IPS-NIHi7 (cell line): ENCODE measurements at regions not wholly inside any gene's neighbourhood (a gene's known extent, or its start where the extent isn't known, plus 50 kb on each side); places are given as distances from the start of the nearest gene placed in this dataset.

Experiments
- DNase-seq: peaks from one replicate; pipeline ENCODE4 v3.0.0; 2012; ENCODE audit warnings: mixed read lengths; ENCODE audit errors: extremely low spot score

DNA sequence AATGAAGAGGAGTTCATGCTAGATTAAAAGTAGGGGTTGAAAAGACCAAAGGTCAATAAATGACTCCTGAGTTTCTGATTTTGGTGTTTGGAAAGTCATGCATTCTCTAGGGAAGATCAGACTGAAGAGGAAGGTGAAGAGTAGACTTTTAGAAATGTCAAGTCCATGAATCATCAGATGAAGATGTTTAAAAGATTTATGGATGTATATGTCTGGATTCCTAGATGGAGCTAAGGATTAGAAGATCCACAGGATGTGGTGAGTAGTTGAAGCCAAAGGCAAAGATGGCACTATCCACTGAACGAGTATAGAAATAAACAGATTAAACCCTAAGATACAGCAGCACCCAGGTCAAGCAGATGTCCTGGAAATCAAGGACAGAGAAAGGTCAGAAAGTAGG, 298.5 kb downstream of the GPAM start:
- no peak for DNase-seq

DNA sequence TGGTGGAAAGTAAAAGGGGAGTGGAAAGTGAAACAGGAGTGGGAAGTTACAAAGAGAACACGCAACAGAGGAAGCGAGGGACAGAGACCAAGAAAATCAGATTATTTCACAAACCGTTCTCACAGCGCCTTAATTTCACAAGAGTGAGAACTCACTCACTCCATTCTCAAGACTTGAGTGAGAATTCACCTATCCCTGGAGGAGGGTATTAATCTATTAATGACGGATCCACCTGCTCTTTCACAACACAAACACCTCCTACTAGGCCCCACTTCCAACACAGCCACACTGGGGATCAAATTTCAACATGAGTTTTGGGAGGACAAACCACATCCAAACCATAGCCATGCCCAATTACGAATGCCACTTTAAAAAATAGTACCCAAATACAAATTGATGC, 297.6 kb downstream of the GPAM start:
- no peak for DNase-seq

DNA sequence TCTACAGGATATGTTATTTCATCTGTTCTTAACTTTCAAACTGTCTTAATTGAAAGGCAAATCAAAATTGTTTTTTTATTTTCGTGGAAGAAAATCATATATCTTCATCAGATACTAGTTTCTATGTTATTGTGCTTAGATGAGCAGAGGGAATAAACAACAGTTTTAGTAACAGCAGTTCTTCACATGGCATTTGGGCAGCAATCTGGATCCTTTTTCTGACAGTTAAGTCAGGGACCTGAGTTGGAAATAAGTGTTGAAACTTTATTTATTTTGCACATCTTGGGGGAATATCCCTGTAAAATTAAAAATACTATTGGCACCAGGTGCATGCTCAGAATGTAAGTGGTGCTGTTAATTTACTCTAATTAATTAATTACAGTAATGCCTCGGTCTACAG, 296.3 kb downstream of the GPAM start:
- no peak for DNase-seq

DNA sequence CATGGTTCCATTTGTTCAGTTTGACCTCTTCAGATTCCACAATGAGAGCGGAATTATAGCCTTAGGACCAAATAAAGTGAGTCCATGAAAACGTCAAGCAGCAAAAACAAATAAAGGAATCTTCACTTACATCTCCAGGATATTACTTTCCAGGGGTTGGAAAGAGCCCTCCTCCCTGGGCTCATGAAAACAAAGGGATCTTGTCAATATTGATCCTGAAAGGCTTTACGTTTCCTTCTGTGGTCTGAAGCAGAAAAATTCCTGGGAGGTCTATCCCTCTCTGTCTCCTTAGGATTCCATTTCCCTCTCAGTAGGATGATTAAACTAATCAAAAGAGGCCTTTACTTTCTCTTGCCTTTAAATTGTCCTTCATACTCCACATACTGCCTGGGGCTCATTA, 293.5 kb downstream of the GPAM start:
- DNase-seq, result no peak

DNA sequence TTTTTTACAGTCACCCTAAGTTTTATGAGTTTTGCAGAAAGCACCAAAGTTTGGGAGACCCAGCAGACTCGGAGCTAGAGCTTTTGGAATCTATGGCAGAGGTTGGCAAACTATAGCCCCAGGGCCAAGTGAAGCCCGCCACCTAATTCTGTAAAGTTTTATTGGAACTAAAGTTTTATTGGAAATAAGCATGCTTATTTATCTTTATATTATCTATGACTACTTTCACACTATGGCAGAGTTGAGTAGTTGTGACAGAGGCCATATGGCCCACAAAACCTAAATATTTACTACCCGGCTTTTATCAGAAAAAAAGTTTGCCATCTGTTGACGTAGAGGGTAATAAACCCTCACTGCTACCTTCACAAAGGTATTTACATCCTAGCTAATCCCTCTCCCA, 267.6 kb downstream of the GPAM start:
- DNase-seq, result no peak

DNA sequence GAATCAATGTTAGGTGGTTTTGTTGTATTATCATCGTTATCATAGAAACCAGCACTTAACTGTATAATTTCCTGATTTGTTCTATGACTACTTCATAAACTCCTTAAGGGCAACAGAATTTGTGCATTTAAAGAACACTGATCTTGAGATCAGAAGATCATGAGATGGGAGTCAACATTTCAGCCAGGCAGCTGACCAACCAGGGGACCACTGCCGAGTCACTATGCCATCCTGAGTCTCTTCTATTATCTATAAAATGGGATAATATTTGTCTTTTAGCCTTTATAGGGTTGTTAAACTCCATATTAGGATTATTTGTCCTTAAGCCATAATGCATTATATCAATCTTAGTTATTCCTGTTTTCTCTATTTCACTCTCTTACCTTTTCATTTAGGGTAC, 261.7 kb downstream of the GPAM start:
- DNase-seq, result no peak

DNA sequence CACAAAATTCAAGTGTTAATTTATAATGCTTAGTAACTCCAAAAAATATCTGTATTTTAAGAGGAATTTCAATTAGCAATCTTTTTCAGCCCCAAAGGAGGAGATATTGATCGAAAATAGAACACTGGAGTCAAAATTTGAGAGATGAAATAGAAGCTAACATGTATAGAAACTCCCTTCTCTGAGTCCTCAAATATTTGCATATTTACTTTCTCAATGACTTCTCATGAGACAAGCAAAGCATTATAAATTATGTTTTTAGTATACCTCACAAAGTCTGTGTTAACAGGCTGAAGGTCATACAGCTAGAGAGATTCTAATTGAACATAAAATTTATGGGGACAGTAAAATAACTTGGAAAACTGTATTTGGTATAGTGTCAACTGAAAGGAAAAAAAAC, 260.5 kb downstream of the GPAM start:
- no peak for DNase-seq

DNA sequence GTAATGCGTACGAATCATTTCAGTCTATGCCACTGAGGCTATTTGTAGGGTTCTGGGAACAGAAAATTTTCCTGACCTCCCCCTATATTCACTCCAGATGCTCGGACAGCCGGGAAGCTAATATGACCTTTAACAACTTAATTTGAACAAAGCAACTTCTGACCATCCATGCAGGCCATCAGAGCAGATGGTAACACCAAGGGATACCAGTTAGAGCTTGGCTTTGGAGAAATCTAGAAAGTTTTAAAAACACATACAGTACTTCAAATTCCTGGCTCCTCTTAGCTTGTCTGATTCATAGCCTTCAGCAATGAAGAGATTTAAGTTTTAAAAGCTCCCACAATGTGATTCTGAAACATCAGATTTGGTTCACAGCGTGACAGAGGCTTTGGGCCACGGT, 257.3 kb downstream of the GPAM start:
- no peak for DNase-seq

DNA sequence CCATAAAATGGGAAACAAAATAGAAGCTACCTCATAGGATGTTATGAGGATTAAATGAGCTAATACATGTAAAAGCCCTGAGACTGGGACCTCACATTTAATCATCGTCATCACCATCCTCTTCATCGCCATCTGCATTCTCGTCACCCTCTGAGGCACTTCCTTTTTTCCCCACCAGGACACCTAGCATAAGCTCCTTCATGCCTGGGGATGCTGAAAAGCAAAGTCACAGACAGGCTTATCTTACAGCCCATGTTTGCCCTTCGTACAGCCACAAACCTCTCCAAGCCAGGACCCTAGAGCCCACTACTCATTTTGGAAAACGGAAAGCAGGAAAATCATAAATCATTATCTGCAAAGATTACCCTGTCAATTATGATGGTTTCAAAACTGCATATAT, 249.6 kb downstream of the GPAM start:
- peak; percentile 24 for DNase-seq

DNA sequence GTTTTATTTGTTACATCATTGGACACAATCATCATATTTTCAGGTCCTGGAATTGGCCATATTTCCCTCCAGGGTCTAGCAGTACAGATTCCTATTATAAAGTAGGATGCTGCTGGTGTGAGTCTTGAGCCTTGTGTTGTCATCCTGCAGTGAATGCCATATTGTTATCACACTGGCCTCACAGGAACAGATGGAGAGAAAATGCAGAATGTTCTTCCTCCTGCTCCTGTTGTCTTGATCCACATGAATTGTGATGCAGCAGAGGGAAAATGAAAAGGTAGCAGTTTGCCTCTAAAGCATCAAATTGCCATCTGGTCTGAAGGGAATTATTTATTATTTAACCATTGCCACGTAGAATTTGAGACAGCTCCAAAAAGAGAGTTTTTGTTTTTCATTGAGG, 248.6 kb downstream of the GPAM start:
- no peak for DNase-seq

DNA sequence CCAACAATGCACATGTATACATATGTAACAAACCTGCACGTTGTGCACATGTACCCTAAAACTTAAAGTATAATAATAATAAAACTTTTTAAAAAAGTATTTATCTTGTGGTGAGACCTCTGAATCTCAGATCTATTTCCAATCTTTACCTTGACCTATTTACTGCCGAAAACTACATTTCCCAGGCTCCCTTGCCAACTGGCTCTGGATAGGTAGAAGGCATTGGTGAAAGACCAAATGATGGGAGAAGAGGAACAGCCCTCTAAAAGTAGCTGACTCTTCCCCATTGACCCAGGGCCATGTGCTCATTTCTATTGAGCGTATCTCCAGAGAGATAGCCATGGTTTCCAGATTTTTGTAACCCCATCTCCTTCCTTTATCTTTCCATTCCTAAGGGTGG, 247.4 kb downstream of the GPAM start:
- no peak for DNase-seq

DNA sequence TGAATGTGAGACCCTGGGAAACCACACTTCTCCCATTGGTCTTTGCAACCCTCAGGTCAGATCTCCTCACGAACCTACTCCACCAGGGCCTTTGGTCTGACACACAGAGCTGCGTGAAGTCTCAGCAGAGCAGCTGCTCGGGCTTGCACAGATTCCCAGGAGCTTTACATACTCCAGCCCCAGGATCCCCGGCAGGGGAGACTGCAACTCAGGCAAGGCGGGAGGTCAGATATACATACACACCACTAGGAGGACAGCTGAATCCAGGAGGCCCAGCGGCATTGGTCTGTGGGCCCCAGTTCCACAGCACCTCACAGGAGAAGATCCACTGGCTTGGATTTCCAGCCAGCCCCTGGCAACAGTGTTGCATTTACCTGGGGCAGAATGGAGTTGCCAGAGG, 239.2 kb downstream of the GPAM start:
- DNase-seq, result peak; percentile 36

DNA sequence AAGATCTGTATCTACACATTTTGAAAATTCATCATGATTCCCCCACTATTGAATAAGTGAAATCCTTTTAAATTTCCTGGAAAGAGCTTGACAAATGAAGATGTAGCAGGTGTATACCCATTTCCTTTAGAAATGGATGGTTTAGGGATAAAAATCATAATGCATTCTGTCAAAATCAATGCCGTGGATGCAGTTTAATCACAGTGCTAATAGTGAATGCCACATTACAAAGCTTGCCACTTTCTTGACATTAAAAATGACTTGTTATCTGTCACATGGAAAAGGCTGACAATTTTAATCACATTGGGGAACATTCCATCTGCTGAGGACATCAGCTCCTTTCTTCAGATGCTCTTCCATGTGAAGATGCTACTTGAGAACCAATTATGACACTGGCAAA, 229.6 kb downstream of the GPAM start:
- no peak for DNase-seq

DNA sequence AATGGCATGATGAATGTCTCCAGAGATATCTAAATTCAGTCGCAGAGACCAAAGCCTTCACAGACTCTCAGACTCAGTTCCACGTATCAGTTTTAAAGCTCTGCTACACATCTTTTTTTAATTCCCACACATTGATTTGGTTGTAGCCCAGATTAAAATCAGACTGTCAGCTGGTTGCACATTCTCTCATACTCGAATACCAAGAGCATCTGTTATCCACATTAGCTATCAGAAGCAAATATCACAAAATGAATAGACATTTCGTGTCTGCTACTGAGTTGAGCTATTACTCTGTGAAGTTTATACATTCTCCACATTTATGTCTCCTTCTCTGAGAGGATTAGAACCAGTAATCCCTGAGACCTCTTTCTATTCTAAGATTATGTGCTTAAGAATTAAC, 229.2 kb downstream of the GPAM start:
- DNase-seq, result no peak

DNA sequence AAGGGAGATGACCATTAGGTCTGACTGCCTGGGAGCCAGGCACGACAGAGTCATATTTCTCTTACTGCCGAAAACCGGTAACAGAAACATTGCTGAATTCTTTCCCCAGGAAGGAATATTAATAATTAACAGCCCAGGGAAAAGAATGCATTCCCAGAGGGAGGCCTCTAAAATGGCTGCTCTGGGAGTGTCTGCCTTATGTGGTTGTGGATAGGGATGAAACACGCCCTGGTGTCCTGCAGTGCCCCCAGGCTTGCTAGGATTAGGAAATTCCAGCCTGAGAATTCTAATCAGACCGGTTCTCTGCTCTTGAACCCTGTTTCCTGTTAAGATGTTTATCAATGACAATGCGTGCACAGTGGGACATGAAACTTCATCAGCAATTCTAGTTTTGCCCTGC, 226.7 kb downstream of the GPAM start:
- no peak for DNase-seq

DNA sequence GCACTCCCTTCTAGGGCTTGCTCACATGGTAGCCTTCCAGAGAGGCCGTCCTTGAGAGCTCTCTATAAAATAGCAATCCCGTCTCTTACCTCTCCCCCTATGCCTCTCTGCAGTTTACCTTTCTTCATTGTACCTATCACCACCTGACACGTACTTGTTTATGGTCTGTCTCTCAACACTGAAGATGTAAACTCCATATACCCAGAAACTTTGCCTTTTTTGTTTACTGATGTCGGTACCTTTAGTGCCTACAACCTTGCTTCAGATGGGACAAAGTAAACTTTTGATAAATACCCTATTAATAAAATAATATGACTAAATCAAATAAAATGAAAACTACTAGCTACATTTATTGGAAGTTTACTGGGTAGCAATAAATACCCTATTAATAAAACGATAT, 220.6 kb downstream of the GPAM start:
- DNase-seq, result no peak

DNA sequence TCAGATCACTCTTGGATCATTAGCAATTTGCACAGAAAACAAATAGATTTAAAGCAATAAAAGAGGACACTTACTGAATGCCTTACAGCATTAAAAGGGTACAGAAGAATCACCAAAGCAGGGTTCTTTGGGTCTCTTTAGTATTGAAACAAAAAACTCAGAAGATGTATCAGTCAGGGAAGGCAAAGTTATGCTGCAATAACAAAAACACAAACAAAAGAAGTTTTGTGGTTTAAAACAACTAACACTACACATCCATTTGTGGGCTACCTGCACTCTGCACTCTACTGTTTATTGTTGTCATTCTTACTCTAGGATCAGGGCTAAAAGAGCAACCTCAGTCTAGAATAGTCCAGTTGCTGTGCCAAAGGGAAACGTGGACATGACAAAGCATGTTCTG, 216.4 kb downstream of the GPAM start:
- no peak for DNase-seq

DNA sequence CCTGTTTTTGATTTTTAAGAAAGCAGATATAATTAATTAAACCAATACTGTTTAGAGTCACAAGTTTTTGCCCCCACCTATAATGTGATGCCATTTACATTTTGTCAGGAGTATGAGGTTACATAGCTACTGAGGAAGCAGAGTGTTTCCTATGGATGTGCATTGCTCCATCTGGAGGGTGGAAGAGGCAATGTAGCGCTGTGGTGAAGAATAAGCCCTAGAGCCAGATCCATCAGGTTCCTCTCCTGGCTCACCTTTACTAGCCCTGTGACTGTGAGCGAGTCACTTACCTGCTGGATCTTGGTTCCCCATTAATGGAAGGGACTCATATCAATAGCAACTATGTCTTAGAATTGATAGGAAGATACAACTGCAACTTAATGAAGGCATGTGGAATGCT, 216.0 kb downstream of the GPAM start:
- DNase-seq, result no peak

DNA sequence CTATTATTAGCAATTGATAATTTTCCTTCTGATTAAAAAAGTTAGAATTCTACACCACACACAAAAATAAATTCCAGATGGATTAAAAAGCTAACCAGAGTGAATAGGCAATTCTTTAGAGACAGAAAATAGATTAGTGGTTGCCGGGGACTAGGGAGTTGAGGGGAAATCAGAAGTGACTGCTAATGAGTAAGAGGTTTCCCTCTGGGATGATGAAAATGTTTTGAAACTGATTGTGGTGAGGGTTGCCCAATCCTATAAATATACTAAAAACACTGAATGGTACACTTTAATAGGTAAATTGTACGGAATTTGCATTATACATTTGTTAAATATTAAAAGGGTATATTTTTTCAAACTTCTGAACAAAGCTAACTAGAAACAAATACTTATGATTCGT, 214.9 kb downstream of the GPAM start:
- no peak for DNase-seq

DNA sequence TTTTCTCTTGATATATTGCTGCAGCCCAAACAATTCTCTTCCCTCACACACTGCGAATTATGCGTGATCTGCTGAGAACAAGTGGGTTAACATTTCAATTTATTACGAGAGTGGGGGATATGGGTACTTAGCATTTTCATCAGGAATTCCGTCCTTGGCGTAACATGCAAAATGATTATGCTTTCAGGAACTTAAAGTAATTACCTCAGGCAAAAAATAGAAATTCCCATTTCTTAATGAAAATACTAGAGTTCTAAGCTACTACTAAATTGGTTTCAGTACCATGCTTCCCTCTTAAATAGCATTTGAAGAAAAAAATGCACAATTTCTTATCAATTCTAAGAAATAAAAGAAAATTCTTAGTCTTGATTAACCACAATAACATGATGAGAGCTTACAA, 213.5 kb downstream of the GPAM start:
- DNase-seq, result no peak

DNA sequence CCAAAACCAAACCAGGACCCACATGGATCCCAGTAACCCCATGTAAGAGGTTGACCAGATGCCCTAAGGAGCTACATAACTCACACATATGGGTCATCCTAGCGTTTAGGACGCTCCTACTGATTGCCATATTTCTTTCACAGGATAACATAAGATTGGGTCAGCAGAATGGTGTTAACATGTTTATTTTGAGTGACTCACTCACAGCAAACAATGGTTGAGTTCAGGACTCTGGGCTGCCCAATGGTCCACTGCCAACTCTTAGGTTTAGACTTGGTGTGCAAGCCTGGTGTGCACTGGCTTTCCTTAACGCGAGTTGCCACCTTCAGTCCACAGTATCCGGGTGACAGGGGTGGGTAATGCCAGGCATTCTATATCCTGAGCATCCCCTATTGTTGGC, 211.5 kb downstream of the GPAM start:
- no peak for DNase-seq

DNA sequence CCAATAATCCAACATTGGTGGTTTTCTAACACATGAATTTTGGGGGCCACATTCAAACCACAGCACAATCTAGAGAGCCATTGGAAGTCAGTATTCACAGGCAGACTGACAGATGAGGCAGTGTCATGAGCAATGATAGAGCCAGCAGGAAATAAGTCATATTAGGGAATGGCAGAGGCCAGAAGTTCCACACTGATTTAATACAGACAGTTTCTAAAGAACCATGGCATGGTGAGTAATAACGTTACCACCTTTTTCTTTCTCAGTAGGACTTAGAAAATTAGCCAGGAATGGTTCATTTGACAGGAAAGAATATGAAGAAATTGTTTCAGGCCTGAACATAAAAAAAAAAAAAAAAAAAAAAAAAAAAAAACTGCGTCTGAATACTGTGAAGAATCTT, 210.3 kb downstream of the GPAM start:
- no peak for DNase-seq

DNA sequence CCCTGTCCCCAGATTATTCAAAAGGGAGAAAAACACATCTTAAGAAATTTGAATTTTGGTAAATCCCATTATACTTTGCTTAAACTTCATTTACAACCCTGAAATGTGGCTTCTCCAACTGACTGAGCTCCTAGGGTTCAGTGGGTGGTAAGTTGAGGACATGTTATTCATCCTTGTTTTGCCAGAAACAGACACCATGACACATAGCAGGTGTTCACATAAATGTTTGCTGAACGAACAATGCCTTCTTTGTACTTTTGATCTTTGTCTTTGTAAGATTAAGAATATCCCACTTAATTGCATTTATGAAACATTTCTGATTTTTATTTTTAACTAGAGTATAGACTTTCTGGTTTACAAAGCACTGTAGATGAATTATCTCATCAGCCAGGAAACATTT, 209.7 kb downstream of the GPAM start:
- DNase-seq, result no peak

DNA sequence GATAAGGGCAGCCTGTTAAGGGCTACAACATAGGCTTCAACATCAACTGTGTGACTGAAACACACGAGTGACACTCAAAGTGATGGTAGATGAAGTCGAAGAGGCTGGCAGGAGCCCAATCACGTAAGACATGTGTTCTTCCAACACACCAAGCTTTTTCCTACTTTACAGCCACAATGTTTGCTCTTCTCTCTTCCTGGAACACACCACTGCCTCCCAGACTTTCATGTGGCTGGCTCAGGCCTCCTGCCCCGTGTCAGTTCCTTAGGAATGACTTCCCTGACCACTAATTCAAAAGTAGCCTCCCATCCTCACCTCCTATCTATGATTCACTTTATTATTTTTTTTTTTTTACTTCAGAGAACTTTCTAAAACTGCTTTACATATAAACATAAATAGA, 209.2 kb downstream of the GPAM start:
- DNase-seq, result no peak

DNA sequence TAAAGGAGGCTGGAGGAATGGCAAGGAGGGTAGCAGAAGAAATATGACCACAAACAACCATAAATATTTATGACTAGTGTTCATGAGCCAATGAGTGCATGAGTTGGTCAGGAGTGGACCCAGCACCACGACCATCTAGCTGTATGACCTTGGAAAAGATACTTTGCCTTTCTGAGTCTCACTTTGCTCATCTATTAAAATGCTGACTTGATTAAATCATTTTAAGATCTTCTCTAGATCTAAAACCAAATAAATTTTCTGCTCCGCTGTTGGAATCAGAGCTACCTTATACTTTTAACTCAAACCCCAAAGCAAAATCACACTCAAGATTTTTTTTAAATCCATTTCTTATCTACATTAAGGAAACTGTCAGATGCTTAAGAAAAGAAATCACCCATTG, 207.0 kb downstream of the GPAM start:
- no peak for DNase-seq
